Endothelial cell of umbilical vein (primary cell): ENCODE measurements at regions not wholly inside any gene's neighbourhood (a gene's known extent, or its start where the extent isn't known, plus 50 kb on each side); places are given as distances from the start of the nearest gene placed in this dataset.

Experiments used
- EZH2 ChIP-seq: IDR thresholded peaks from 2 replicates; pipeline ENCODE4 v1.6.1; 2012; ENCODE audit warnings: borderline replicate concordance, low read depth, mild to moderate bottlenecking, moderate library complexity, low read length, inconsistent platforms; ENCODE audit not compliant: severe bottlenecking
- FOS ChIP-seq: IDR thresholded peaks from 2 replicates; pipeline ENCODE4 v1.6.1; 2011; ENCODE audit warnings: mild to moderate bottlenecking, low read length, moderate library complexity, borderline replicate concordance; ENCODE audit not compliant: insufficient read depth
- GATA2 ChIP-seq: IDR thresholded peaks from 2 replicates; pipeline ENCODE4 v1.7.0; 2011; ENCODE audit warnings: low read depth, mild to moderate bottlenecking, moderate library complexity, mixed read lengths, low read length; ENCODE audit not compliant: insufficient read length, insufficient read depth
- JUN ChIP-seq: IDR thresholded peaks from 2 replicates; pipeline ENCODE4 v1.6.1; 2011; ENCODE audit warnings: borderline replicate concordance, low read depth; ENCODE audit not compliant: insufficient read length, insufficient read depth
- MAX ChIP-seq: IDR thresholded peaks from 2 replicates; pipeline ENCODE4 v1.6.1; 2011; ENCODE audit not compliant: insufficient read depth, insufficient read length
- POLR2A ChIP-seq: IDR thresholded peaks from 2 replicates; pipeline ENCODE4 v1.6.1; 2012; ENCODE audit warnings: low read depth, mild to moderate bottlenecking, control low read depth, low read length
- POLR2AphosphoS5 ChIP-seq: IDR thresholded peaks from 2 replicates; pipeline ENCODE4 v1.6.1; 2012; ENCODE audit warnings: low read depth, mild to moderate bottlenecking, control low read depth, low read length, moderate library complexity; ENCODE audit not compliant: insufficient read depth
- TF ChIP-seq, protein P1 (sequence below), 2 donors: IDR thresholded peaks; 1 replicate in 1 of 2; 2 replicates in 1 of 2; pipeline ENCODE4 v1.5.1; 2011; ENCODE audit warnings: low read length in 2 of 2, mild to moderate bottlenecking in 2 of 2, moderate library complexity in 2 of 2, control low read depth in 1 of 2, inconsistent platforms in 1 of 2, low read depth in 1 of 2; ENCODE audit not compliant: insufficient read depth in 1 of 2; ENCODE audit errors: extremely low read depth in 1 of 2

- TF ChIP-seq, protein P1, sequence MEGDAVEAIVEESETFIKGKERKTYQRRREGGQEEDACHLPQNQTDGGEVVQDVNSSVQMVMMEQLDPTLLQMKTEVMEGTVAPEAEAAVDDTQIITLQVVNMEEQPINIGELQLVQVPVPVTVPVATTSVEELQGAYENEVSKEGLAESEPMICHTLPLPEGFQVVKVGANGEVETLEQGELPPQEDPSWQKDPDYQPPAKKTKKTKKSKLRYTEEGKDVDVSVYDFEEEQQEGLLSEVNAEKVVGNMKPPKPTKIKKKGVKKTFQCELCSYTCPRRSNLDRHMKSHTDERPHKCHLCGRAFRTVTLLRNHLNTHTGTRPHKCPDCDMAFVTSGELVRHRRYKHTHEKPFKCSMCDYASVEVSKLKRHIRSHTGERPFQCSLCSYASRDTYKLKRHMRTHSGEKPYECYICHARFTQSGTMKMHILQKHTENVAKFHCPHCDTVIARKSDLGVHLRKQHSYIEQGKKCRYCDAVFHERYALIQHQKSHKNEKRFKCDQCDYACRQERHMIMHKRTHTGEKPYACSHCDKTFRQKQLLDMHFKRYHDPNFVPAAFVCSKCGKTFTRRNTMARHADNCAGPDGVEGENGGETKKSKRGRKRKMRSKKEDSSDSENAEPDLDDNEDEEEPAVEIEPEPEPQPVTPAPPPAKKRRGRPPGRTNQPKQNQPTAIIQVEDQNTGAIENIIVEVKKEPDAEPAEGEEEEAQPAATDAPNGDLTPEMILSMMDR (IDR thresholded peaks at IDR 0.05; ENCODE audit: extremely low read depth in 1 of 2, insufficient read depth in 1 of 2, low read depth in 1 of 2, low read length in 2 of 2): no peak
- TF ChIP-seq GATA2: no peak
- no peak for TF ChIP-seq EZH2
- no peak for TF ChIP-seq POLR2A
- no peak for TF ChIP-seq POLR2AphosphoS5
- no peak for TF ChIP-seq FOS
- TF ChIP-seq MAX: no peak
- no peak for TF ChIP-seq JUN
Observed at GRCh38 chr7:116429986-116430619, 69.4 kb upstream of the CAV2 start.
